Mesodermal cell (in vitro differentiated cells): ENCODE measurements at regions not wholly inside any gene's neighbourhood (a gene's known extent, or its start where the extent isn't known, plus 50 kb on each side); places are given as distances from the start of the nearest gene placed in this dataset.
"Not testable (repeated sequence)": the region's sequence is repeated elsewhere in the genome, so short reads cannot be mapped to it uniquely, and the experiment has no call there.

Experiments used
- H3K27ac ChIP-seq: 2 replicates; pipeline ENCODE4 v1.7.0; 2013; ENCODE audit warnings: mild to moderate bottlenecking, low read depth, low read length, moderate library complexity; ENCODE audit not compliant: severe bottlenecking
- H3K36me3 ChIP-seq: 2 replicates; pipeline ENCODE4 v1.7.1; 2013; ENCODE audit warnings: mild to moderate bottlenecking, low read length, moderate library complexity; ENCODE audit not compliant: control insufficient read depth, insufficient read depth
- H3K4me1 ChIP-seq: one replicate; pipeline ENCODE4 v1.7.1; 2013; ENCODE audit warnings: mild to moderate bottlenecking, low read length; ENCODE audit not compliant: insufficient read depth, control insufficient read depth, poor library complexity, severe bottlenecking
- H3K4me3 ChIP-seq: 2 replicates; pipeline ENCODE4 v1.7.0; 2013; ENCODE audit warnings: low read length, control low read depth, mild to moderate bottlenecking; ENCODE audit not compliant: insufficient read depth, poor library complexity, severe bottlenecking; ENCODE audit errors: extremely low read depth
- H3K9me3 ChIP-seq: 2 replicates; pipeline ENCODE4 v1.7.1; 2013; ENCODE audit warnings: mild to moderate bottlenecking, low read length, moderate library complexity; ENCODE audit not compliant: control insufficient read depth
- WGBS, 2 experiments: methylation state at CpG; one replicate each; pipeline ENCODE4 v1.1.5; 2013; ENCODE audit warnings: missing lambda C conversion rate in 2 of 2; ENCODE audit not compliant: insufficient coverage in 2 of 2; 5-methylcytosine and 5-hydroxymethylcytosine counted together

DNA sequence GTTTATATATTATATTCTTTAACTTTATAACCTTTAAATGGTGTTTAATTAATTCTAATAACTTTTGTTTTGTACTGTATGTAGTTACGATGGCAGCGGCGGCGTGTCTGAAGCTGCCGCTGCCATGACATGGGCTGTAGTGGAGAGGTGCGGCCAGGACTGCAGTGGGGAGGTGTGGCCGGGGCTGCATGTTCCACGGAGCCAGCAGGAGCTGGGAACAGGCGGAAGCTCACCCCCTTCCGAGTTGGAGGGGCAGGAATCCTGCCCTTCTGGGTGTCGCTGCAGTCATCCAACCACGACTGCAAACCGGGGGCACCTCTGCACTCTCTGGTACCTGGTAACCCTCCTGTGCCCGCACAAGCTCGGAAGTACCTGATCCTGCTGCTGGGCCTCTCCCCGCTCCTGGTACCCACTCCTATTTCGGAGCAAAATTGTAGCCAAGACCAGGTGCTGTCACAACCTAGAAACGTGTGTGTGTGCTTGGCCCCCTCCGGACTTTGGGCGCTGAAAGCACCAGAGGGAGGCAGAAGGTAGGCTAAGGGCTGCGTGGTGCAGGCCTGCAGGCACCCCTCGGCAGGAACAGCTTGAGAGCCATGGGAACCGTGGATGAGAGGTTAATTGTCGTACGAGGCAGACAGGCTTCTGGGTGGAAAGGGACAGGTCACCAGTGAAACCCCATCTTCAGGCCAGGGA is 1329.7 kb upstream of the SLC39A10 start:
- WGBS, 2 experiments = 93 to 97% methylated on average over 22 to 23 of the region's 25 CpGs
- no peaks in the 10 kb centered on the region for H3K9me3 ChIP-seq
- no peak overlapping the region for H3K4me3 ChIP-seq
- H3K36me3 ChIP-seq = no peaks in the 10 kb centered on the region
- H3K27ac ChIP-seq = no peak overlapping the region
- H3K4me1 ChIP-seq = no peaks in the 10 kb centered on the region

DNA sequence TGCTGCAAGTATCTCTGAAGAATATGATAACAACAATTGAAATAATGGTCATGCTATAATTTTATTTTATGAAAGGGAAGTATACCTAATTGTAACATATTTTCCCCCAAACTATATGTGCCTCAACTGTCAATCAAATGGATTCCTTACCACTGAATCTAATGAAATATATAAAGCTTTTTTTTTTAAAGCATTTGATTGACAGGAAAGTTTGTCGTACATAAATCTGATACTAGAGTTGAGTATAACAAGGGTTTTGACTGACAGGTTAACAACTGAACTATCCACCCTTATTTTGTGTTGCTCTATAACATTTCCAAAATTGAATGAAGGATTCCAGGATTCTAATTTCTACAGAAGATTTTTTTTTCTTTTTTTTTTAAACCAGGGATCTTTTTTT is 1333.3 kb upstream of the SLC39A10 start:
- Histone ChIP-seq H3K36me3 (no peaks in the 10 kb centered on the region), H3K9me3 (no peaks in the 10 kb centered on the region), H3K4me1 (no peaks in the 10 kb centered on the region), H3K4me3 (no peak overlapping the region), H3K27ac (no peak overlapping the region)
- no CpG with 5 or more reads among the region's 1 CpG for WGBS, 2 experiments

DNA sequence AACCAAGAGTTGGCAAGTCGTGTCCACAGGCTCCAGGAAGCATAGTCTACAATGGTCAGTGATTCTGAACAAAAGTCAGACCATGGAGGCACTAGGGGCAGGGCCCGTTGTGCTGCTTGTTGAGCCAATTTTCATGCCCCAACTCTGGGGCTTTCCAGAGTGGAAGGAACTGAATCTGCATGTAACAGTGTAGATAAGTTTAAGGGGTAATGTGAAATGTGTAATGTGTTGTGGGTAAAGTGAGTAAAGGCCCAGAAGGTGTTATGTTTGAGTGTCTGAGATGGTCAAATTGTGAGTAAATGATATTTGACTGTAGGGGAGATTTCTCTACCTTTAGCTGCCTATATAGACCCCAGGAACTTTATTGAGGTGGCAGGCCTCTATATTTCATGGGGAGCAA is 1336.5 kb upstream of the SLC39A10 start:
- H3K4me1 ChIP-seq = no peaks in the 10 kb centered on the region
- H3K9me3 ChIP-seq = no peaks in the 10 kb centered on the region
- no peak overlapping the region for H3K27ac ChIP-seq
- 89 to 93% methylated on average over 2 of the region's 2 CpGs for WGBS, 2 experiments
- no peak overlapping the region for H3K4me3 ChIP-seq
- no peaks in the 10 kb centered on the region for H3K36me3 ChIP-seq

DNA sequence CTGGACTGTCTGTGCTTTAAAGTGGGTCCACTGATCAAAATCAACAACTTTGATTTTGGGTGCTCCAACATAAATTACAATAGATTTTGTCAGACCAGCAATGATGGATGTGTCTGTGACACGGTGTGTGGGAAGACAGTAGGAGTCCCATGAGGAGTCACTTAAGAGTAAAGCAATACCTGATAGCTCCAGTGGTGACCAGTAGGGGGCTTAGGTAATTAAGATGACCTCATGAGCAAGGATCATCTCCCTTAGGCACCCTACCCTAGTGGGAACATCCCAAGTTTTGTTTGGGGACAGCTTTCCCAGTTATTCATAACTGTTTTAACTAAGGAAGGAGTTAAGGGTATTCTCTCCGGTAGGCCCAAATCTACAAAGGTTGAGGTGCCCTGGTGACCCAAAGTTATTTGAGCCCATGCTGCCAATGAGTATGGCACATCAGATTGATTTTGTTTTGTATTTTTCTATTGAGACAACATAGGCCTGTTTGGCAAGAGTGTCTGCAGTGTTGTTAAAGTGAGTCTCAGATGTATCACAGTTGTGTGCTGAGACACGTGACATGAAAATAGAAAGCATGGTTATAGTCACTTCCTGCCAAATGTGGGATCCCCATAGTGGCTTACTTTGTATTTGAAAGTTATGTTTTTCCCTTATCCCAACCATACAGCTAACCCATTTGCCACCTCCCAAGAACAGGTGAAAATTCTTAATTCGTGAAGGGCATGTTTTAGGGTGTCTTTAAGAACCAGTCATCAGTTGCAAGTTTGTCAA is 1337.6 kb upstream of the SLC39A10 start:
- 93 to 100% methylated on average over 1 to 2 of the region's 4 CpGs for WGBS, 2 experiments
- no peak overlapping the region for H3K27ac ChIP-seq
- H3K9me3 ChIP-seq = no peaks in the 10 kb centered on the region
- H3K36me3 ChIP-seq = no peaks in the 10 kb centered on the region
- H3K4me3 ChIP-seq = no peak overlapping the region
- H3K4me1 ChIP-seq = no peaks in the 10 kb centered on the region

DNA sequence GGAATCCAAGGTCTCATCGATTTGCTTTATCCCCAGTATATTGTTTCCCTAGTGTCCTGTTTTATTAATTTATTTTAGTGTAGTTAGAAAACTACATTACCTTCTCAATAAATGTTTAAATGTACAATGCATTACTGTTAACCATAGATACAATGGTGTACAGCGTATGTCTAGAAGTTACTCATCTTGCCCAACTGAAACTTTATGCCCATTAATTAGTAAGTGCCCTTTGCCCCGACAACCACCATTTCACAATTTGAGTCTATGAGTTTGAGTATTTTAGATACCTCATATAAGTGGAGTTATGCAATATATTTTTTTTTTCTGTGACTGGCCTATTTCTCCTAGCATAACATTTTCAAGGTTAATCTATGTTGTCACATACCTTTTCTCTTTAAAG is 1343.0 kb upstream of the SLC39A10 start:
- H3K4me3 ChIP-seq = no peak overlapping the region
- H3K27ac ChIP-seq = no peak overlapping the region
- H3K4me1 ChIP-seq = no peaks in the 10 kb centered on the region
- H3K9me3 ChIP-seq = no peaks in the 10 kb centered on the region
- no peaks in the 10 kb centered on the region for H3K36me3 ChIP-seq
- no CpG with 5 or more reads among the region's 3 CpGs for WGBS, 2 experiments

DNA sequence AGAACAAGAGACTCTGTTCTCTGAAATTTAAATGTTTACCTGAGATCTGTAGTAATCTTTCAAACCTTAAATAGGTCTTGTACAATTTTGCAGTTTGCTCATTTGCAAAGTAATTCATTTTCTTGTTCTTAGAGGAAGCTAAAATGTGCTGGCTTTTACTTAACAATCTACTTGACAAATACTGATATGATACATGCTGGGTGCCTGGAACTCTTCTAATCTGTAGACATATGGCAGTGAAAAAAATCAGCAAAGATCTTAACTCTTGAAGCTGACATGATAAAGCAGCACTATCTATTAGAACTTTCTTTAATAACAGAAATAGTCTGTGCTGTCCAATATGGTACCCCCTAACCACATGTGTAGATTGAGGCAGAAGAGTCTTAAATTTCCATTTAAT is 1352.8 kb upstream of the SLC39A10 start:
- Histone ChIP-seq H3K4me1 (no peaks in the 10 kb centered on the region), H3K4me3 (no peak overlapping the region), H3K27ac (no peak overlapping the region)

DNA sequence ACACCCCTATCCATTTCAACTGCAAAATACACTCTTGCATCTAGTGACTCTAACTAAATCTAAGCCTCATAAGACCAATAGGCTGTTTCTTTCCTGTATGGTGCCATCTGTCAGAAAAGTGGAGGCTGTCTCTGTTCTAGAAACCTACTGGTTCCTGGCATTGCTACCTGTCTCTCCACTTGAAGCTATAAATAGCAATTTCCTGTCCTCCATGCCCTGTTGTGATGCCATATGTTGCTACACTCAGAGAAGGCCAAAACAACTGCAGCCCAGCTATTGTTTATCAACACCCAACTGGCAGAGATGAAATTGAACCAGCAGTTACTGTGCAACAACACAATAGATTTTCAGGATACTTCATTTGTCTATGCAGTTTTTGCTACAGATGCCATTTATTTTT is 1355.1 kb upstream of the SLC39A10 start:
- no peaks in the 10 kb centered on the region for H3K9me3 ChIP-seq
- H3K27ac ChIP-seq = no peak overlapping the region
- H3K36me3 ChIP-seq = no peaks in the 10 kb centered on the region
- H3K4me3 ChIP-seq = no peak overlapping the region
- no peaks in the 10 kb centered on the region for H3K4me1 ChIP-seq

More for the DNA sequence above, 1352.8 kb upstream of the SLC39A10 start:
- H3K9me3 ChIP-seq = no peaks in the 10 kb centered on the region
- H3K36me3 ChIP-seq = no peaks in the 10 kb centered on the region

DNA sequence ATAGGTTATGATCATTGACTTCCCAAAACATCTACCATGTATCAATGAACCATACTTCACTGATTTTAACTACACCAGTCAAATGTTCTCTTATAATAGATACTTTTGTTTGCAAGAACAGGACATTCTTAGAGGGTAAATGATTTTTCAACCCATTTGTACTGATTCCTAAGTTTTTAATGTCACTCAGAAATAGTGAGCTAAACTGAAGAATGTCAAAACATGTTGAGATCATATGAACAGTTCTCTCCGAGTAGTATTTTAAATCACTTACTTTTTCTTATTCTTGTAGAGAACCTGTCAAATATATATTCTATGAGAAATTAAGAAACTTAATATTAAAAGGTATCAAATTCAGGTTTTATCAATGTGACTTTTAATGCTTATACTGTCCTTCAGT is 1362.9 kb upstream of the SLC39A10 start:
- H3K4me3 ChIP-seq = no peak overlapping the region
- H3K27ac ChIP-seq = no peak overlapping the region
- no CpG with 5 or more reads among the region's 1 CpG for WGBS, 2 experiments
- no peaks in the 10 kb centered on the region for H3K4me1 ChIP-seq
- no peaks in the 10 kb centered on the region for H3K9me3 ChIP-seq
- no peaks in the 10 kb centered on the region for H3K36me3 ChIP-seq

DNA sequence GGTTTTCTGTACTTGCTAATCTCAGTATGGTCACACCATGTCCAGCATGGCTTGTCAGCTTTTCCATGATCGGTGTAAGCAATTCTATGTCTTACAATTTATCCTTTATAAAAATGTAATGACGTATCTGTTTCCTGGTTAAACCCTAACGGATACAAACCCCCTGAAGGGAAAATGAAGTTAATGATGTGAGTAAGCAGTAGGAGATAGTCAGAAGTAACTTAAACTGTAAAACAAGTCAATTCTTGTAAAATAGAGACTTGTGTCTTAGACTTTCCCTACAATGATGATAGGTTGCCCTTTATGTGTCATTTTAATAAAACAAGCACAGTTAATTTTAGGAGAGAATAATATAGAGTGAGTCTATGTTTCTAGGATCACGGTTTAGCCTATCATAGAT is 1365.9 kb upstream of the SLC39A10 start:
- H3K4me3 ChIP-seq = no peak overlapping the region
- WGBS, 2 experiments = no CpG with 5 or more reads among the region's 4 CpGs
- no peaks in the 10 kb centered on the region for H3K9me3 ChIP-seq
- H3K27ac ChIP-seq = no peak overlapping the region
- H3K4me1 ChIP-seq = no peaks in the 10 kb centered on the region
- no peaks in the 10 kb centered on the region for H3K36me3 ChIP-seq

DNA sequence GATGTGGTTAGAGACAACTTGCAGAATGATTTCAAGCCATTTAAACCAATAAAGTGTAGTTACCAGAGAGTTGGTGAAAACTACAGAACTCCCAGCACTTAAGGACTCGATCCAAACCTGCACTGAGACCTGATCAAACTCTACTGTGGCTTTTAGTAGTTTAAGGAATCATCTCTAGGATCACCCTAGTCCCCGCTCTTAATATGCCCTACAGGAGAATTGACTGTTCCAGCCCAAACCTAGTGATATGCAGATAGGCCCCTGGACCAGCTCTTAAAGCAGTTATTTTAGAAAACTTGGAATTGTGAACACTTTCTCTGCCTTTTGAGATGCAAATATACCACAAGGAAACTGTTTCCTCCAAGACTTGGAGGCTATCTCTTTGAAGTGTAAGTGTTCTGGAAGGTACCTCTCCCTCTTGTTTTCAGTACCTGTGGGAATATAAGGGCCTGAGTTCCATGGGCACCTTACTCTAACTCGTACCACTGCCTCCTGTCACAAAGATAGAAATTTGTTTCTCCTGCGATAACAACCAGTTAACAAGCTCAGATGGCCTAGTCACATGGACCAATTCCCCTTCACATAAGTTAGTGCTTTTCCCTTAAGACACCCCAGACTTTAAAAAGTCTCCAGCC is 1367.2 kb upstream of the SLC39A10 start:
- H3K27ac ChIP-seq = no peak overlapping the region
- 73 to 84% methylated on average over 2 to 3 of the region's 4 CpGs for WGBS, 2 experiments

DNA sequence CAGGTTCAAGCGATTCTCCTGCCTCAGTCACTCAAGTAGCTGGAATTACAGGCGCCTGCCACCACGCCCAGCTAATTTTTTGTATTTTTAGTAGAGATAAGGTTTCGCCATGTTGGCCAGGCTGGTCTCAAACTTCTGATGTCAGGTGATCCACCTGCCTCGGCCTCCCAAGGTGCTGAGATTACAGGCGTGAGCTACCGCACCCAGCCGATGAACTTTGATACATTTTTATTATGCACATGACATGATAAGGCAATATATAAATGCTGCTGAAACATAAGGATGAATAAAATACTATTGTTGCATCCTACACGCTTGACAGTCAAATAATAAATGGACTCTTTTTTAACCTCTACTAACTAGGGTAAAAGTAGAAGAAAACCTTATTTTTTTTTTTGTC is 1380.4 kb upstream of the SLC39A10 start:
- H3K9me3 ChIP-seq, H3K4me3 ChIP-seq, H3K27ac ChIP-seq, H3K4me1 ChIP-seq, H3K36me3 ChIP-seq: not testable (repeated sequence)
- WGBS, 2 experiments = no CpG with 5 or more reads among the region's 9 CpGs

More for the DNA sequence above, 1367.2 kb upstream of the SLC39A10 start:
- H3K36me3 ChIP-seq = no peaks in the 10 kb centered on the region
- no peaks in the 10 kb centered on the region for H3K4me1 ChIP-seq
- no peak overlapping the region for H3K4me3 ChIP-seq
- H3K9me3 ChIP-seq = no peaks in the 10 kb centered on the region
